Transverse colon (tissue), 4 donors: ENCODE measurements at regions not wholly inside any gene's neighbourhood (a gene's known extent, or its start where the extent isn't known, plus 50 kb on each side); places are given as distances from the start of the nearest gene placed in this dataset.

Experiments used
- DNase-seq: peaks from one replicate; pipeline ENCODE4 v3.0.0-alpha.2; 2019
- H3K27ac ChIP-seq, 4 donors: fragments of 200-600 bp; sonication (generic); 2 replicates each; pipeline ENCODE4 v1.5.1; 2016 to 2018; ENCODE audit warnings: inconsistent platforms in 4 of 4
- H3K27me3 ChIP-seq: fragments of 200-600 bp; sonication (generic); 2 replicates; pipeline ENCODE4 v1.5.1; 2017; ENCODE audit warnings: inconsistent platforms
- H3K36me3 ChIP-seq, 4 donors: fragments of 200-600 bp; sonication (generic); 2 replicates each; pipeline ENCODE4 v1.5.1; 2017 to 2019; ENCODE audit warnings: inconsistent platforms in 4 of 4
- H3K4me1 ChIP-seq, 4 donors: fragments of 200-600 bp; sonication (generic); 2 replicates each; pipeline ENCODE4 v1.5.1; 2017 to 2020; ENCODE audit warnings: inconsistent platforms in 4 of 4
- H3K4me3 ChIP-seq, 4 donors: fragments of 200-600 bp; sonication (generic); 1 replicate in 1 of 4; 2 replicates in 3 of 4; pipeline versions ENCODE4 v1.5.1 to v1.6.1; 2017 to 2019; ENCODE audit warnings: inconsistent platforms in 4 of 4
- H3K9me3 ChIP-seq, 2 donors: fragments of 200-600 bp; sonication (generic); 2 replicates each; pipeline ENCODE4 v1.5.1; 2017 to 2019; ENCODE audit warnings: inconsistent platforms in 2 of 2
- EP300 ChIP-seq: sonication (generic); formaldehyde crosslinking; IDR thresholded peaks from one replicate; pipeline ENCODE4 v1.6.1; 2017; ENCODE audit warnings: antibody characterized with exemption, low read depth
- POLR2A ChIP-seq: fragments of 450-650 bp; IDR thresholded peaks from one replicate; pipeline ENCODE4 v1.6.1; 2016; ENCODE audit warnings: antibody characterized with exemption, mild to moderate bottlenecking, moderate library complexity
- POLR2AphosphoS5 ChIP-seq, 3 donors: sonication (generic); formaldehyde crosslinking; IDR thresholded peaks; one replicate each; pipeline ENCODE4 v1.6.1; 2016; ENCODE audit warnings: antibody characterized with exemption in 3 of 3
- WGBS, 2 donors: methylation state at CpG; one replicate each; pipeline ENCODE4 v1.1.5; 2018; ENCODE audit warnings: low coverage in 1 of 2; 5-methylcytosine and 5-hydroxymethylcytosine counted together
- in situ Hi-C, 4 donors: fragments of 200-750 bp; cut with MboI; loops; one replicate each; pipeline versions ENCODE4 v1.15.0 to v1.15.1; 2017; ENCODE audit warnings: low sequenced_read_pairs in 3 of 4, low pct_ligation_motif_present in 1 of 4, low pct_unique_long_range_greater_than_20kb in 1 of 4
- intact Hi-C: fragments of 100-400 bp; cut with DNase I; formaldehyde crosslinking; loops from one replicate; pipeline ENCODE4 v1.15.1; 2023; ENCODE audit warnings: low total_unique reads
- TF ChIP-seq, protein P1 (sequence below), 5 experiments: fragments of 200-600 bp in 3 of 5; fragments of 450-650 bp in 2 of 5; sonication (generic) in 3 of 5; IDR thresholded peaks; 1 replicate in 2 of 5; 2 replicates in 3 of 5; pipeline ENCODE4 v1.5.1; 2016 to 2017; ENCODE audit warnings: antibody characterized with exemption in 5 of 5, inconsistent platforms in 3 of 5, mild to moderate bottlenecking in 2 of 5, moderate library complexity in 1 of 5

DNA sequence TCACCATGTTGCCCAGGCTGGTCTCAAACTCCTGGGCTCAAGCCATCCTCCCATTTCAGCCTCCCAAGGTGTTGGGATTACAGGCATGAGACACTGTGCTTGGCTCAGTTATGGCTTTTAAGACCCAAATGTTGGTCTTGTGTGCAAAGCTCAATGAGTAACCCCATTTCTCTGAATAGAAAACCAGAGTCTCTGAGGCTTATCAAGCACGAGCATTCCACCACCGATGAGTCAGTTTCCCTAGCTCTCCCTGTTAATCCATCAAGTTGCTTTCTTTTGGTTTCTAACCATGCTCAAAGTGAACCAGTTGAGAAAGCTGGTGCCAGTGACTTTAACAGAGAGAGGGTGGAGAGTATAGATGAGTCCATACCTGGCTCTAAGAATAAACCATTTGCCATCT, 350.9 kb upstream of the ADGRL2 start:
- WGBS, 2 donors: 94% methylated on average over 2 of the region's 2 CpGs; no CpG with 5 or more reads in 1 of the 2 donors
- H3K4me3 ChIP-seq: no peak overlapping the region
- intact Hi-C loops (no loop called here), in situ Hi-C loops (no loop called here)
- H3K27me3 ChIP-seq: no peaks in the 10 kb centered on the region
- no peak for DNase-seq
- H3K36me3 ChIP-seq: no peaks in the 10 kb centered on the region
- H3K9me3 ChIP-seq: no peaks in the 10 kb centered on the region
- H3K4me1 ChIP-seq: peaks cover 0 to 18% (median 4%) of the 10 kb centered on the region in 4 donors
- no peak overlapping the region for H3K27ac ChIP-seq
- TF ChIP-seq POLR2AphosphoS5 (IDR thresholded peaks at IDR 0.05) (no peak), EP300 (no peak), POLR2A (no peak)
- TF ChIP-seq, protein P1, sequence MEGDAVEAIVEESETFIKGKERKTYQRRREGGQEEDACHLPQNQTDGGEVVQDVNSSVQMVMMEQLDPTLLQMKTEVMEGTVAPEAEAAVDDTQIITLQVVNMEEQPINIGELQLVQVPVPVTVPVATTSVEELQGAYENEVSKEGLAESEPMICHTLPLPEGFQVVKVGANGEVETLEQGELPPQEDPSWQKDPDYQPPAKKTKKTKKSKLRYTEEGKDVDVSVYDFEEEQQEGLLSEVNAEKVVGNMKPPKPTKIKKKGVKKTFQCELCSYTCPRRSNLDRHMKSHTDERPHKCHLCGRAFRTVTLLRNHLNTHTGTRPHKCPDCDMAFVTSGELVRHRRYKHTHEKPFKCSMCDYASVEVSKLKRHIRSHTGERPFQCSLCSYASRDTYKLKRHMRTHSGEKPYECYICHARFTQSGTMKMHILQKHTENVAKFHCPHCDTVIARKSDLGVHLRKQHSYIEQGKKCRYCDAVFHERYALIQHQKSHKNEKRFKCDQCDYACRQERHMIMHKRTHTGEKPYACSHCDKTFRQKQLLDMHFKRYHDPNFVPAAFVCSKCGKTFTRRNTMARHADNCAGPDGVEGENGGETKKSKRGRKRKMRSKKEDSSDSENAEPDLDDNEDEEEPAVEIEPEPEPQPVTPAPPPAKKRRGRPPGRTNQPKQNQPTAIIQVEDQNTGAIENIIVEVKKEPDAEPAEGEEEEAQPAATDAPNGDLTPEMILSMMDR (IDR thresholded peaks at IDR 0.05): no peak

DNA sequence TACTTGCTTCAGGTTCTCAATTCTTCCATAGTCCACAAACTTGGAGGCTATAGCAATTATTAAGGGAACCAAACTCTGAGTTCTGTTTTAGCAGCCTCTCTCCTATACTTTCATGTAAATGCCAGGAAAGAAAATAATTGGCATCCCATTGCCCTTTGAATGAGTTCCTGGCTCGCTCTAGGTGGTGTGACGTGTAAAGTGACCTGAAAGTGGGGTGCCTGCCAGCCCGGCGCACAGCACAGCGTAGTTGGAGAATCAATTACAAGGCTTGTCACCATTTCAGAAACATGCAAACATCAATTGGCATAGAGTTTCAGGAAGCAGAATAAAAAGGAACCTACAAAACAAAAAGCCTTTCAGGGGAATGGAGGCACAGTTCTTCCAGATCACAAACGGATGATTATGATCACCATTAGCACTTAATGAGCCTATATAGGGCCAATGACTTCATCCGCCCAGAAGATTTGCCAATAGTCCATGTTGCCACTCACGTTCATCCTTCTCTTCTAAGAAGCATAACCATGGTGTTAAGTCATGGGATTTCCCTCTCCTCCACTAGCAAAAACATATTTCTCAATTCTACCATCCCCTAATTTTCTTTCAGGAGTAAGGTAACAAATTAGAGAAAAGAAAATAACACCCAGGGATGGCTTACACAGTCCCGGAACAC, 354.6 kb upstream of the ADGRL2 start:
- no peak for DNase-seq
- Histone ChIP-seq H3K4me1 (no peaks in the 10 kb centered on the region), H3K27me3 (no peaks in the 10 kb centered on the region), H3K9me3 (no peaks in the 10 kb centered on the region), H3K27ac (no peak overlapping the region), H3K36me3 (no peaks in the 10 kb centered on the region), H3K4me3 (no peak overlapping the region)
- intact Hi-C loops: no loop called here
- TF ChIP-seq POLR2AphosphoS5 (IDR thresholded peaks at IDR 0.05): no peak
- no peak for TF ChIP-seq EP300
- TF ChIP-seq, protein P1 (IDR thresholded peaks at IDR 0.05): no peak
- no peak for TF ChIP-seq POLR2A
- WGBS, 2 donors: 73 to 76% methylated on average over 8 to 9 of the region's 9 CpGs
- in situ Hi-C loops: no loop called here

DNA sequence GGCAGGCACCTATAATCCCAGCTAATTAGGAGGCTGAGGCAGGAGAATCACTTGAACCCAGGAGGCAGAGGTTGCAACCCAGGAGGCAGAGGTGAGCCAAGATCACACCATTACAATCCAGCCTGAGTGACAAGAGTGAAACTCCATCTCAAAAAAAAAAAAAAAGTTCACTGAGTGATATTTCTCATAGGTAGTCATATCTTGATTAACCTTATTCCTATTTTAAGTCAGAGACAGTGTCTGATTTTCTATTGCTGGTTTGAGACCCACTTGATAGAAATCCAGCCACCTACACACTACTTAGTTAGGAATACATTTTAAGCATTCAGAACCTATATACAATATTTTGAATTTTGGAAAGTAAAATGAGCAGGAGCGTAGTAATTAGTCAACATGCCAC, 357.4 kb upstream of the ADGRL2 start:
- Histone ChIP-seq H3K4me3 (no peak overlapping the region), H3K36me3 (no peaks in the 10 kb centered on the region), H3K27ac (no peak overlapping the region), H3K9me3 (no peaks in the 10 kb centered on the region), H3K4me1 (no peaks in the 10 kb centered on the region), H3K27me3 (no peaks in the 10 kb centered on the region)
- in situ Hi-C loops: no loop called here
- TF ChIP-seq POLR2A (no peak), POLR2AphosphoS5 (IDR thresholded peaks at IDR 0.05) (no peak), EP300 (no peak)
- TF ChIP-seq, protein P1 (IDR thresholded peaks at IDR 0.05): no peak
- intact Hi-C loops: no loop called here
- no peak for DNase-seq
- WGBS, 2 donors: 83 to 93% methylated on average over 1 of the region's 1 CpG

DNA sequence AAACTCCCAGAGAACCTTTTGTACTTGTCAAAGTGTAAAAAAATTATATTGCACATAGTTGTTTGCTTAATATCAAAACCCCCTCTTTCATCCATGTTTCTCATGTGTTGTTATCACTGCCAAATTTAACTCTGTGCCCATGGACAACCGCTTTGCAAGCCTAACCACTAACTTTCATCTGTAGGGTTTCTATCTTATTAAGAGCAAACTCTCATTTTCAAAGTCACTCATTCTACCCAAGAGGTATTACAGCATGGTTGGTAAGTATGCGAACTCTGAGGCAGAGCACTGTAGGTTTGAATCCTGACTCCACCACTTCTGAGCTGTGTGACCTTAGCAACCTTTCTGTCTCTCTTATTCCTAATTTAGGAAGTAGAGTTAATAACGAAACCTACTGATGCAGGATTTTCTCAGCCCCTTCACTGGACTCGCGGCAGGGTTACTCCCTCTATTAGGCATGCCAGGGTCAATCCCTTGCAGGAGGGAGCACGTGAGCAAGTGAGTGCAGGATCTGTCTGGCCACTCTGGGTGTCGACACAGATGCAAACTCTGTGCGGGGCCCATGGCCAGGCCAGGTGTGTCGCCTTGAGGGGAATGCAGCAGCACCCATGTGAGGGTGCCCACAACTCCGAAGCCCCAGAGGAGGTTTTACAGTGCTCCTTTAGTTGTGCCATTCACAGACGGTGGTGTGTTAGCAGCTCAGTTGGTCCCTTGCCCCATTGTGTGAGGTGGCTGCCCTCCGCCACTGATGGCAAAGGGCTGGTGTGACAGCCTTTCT, 361.5 kb upstream of the ADGRL2 start:
- H3K27me3 ChIP-seq: no peaks in the 10 kb centered on the region
- no peak for DNase-seq
- WGBS, 2 donors: 87 to 97% methylated on average over 5 to 6 of the region's 12 CpGs
- in situ Hi-C loops (no loop called here), intact Hi-C loops (no loop called here)
- H3K36me3 ChIP-seq: no peaks in the 10 kb centered on the region
- TF ChIP-seq POLR2AphosphoS5 (IDR thresholded peaks at IDR 0.05) (no peak), EP300 (no peak), POLR2A (no peak)
- TF ChIP-seq, protein P1 (IDR thresholded peaks at IDR 0.05): no peak
- H3K9me3 ChIP-seq: no peaks in the 10 kb centered on the region
- H3K4me1 ChIP-seq: peaks cover 0 to 9% (median 0%) of the 10 kb centered on the region in 4 donors
- H3K4me3 ChIP-seq: no peak overlapping the region
- no peak overlapping the region for H3K27ac ChIP-seq
